ENCODE measurements at regions not wholly inside any gene's neighbourhood (a gene's known extent, or its start where the extent isn't known, plus 50 kb on each side); places are given as distances from the start of the nearest gene placed in this dataset.

- no peak for DNase-seq (ENCODE audit: low read depth)
Measured at GRCh38 chr4:26071688-26072087, 157.7 kb downstream of the SMIM20 start.

GRCh38 chr4:26073886-26074560 lies 160.0 kb downstream of the SMIM20 start:
- no peak for DNase-seq (ENCODE audit: low read depth)

GRCh38 chr4:26074712-26075430 lies 160.9 kb downstream of the SMIM20 start:
- no peak for DNase-seq (ENCODE audit: low read depth)

- no peak for DNase-seq (ENCODE audit: low read depth)
Measured at GRCh38 chr4:26075583-26075982, 161.6 kb downstream of the SMIM20 start.

GRCh38 chr4:26076000-26076587 lies 162.1 kb downstream of the SMIM20 start:
- DNase-seq (ENCODE audit: low read depth): no peak

- DNase-seq (ENCODE audit: low read depth): no peak
Measured at GRCh38 chr4:26076896-26077295, 162.9 kb downstream of the SMIM20 start.

GRCh38 chr4:26077756-26078155 lies 163.7 kb downstream of the SMIM20 start:
- DNase-seq (ENCODE audit: low read depth): no peak

GRCh38 chr4:26080870-26081628 lies 167.0 kb downstream of the SMIM20 start:
- no peak for DNase-seq (ENCODE audit: low read depth)

- no peak for DNase-seq (ENCODE audit: low read depth)
Measured at GRCh38 chr4:26081795-26082498, 167.9 kb downstream of the SMIM20 start.

- no peak for DNase-seq (ENCODE audit: low read depth)
Measured at GRCh38 chr4:26082565-26082964, 168.5 kb downstream of the SMIM20 start.

- DNase-seq (ENCODE audit: low read depth): peak; percentile 61
Measured at GRCh38 chr4:26083987-26084386, 170.0 kb downstream of the SMIM20 start.

- DNase-seq (ENCODE audit: low read depth): no peak
Measured at GRCh38 chr4:26084414-26084813, 170.4 kb downstream of the SMIM20 start.

GRCh38 chr4:26085551-26085950 lies 171.5 kb downstream of the SMIM20 start:
- DNase-seq (ENCODE audit: low read depth): no peak

- no peak for DNase-seq (ENCODE audit: low read depth)
Measured at GRCh38 chr4:26086621-26087441, 172.8 kb downstream of the SMIM20 start.

- DNase-seq (ENCODE audit: low read depth): peak; percentile 30
Measured at GRCh38 chr4:26088433-26088928, 174.5 kb downstream of the SMIM20 start.

GRCh38 chr4:26093551-26093950 lies 179.5 kb downstream of the SMIM20 start:
- no peak for DNase-seq (ENCODE audit: low read depth)

GRCh38 chr4:26094076-26094475 lies 180.1 kb downstream of the SMIM20 start:
- no peak for DNase-seq (ENCODE audit: low read depth)

GRCh38 chr4:26094911-26095310 lies 180.9 kb downstream of the SMIM20 start:
- DNase-seq (ENCODE audit: low read depth): no peak

GRCh38 chr4:26099967-26100366 lies 185.9 kb downstream of the SMIM20 start:
- DNase-seq (ENCODE audit: low read depth): no peak

GRCh38 chr4:26101011-26101410 lies 187.0 kb downstream of the SMIM20 start:
- no peak for DNase-seq (ENCODE audit: low read depth)
